ENCODE measurements at regions not wholly inside any gene's neighbourhood (a gene's known extent, or its start where the extent isn't known, plus 50 kb on each side); places are given as distances from the start of the nearest gene placed in this dataset.

DNA sequence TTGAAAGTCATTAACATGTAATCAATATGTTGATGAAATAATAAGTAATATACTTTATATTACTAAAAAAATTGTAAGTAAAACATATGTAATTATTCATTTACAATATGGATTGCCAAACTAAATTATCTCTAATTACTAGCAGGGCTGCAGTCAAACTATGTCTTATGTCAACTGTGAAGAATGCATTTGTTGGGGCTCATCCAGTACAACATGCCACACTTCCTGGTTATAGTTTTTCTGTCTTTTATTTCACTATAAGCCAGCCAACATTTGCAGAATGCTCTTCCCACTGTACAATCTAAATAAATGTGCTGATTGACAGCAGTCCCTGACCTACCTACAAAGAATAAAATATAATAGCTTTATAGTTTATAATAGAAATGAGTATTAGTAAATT is 975.4 kb upstream of the NDST4 start:
- Histone ChIP-seq H3K4me3 (no peak overlapping the region), H3K4me1 (no peaks in the 10 kb centered on the region), H3K27ac (no peak overlapping the region), H3K36me3 (no peaks in the 10 kb centered on the region), H3K9me3 (no peaks in the 10 kb centered on the region), H3K27me3 (no peaks in the 10 kb centered on the region)
- TF ChIP-seq, protein P1, sequence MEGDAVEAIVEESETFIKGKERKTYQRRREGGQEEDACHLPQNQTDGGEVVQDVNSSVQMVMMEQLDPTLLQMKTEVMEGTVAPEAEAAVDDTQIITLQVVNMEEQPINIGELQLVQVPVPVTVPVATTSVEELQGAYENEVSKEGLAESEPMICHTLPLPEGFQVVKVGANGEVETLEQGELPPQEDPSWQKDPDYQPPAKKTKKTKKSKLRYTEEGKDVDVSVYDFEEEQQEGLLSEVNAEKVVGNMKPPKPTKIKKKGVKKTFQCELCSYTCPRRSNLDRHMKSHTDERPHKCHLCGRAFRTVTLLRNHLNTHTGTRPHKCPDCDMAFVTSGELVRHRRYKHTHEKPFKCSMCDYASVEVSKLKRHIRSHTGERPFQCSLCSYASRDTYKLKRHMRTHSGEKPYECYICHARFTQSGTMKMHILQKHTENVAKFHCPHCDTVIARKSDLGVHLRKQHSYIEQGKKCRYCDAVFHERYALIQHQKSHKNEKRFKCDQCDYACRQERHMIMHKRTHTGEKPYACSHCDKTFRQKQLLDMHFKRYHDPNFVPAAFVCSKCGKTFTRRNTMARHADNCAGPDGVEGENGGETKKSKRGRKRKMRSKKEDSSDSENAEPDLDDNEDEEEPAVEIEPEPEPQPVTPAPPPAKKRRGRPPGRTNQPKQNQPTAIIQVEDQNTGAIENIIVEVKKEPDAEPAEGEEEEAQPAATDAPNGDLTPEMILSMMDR (IDR thresholded peaks at IDR 0.05), result no peak
- DNase-seq (ENCODE audit: low spot score), result no peak

DNA sequence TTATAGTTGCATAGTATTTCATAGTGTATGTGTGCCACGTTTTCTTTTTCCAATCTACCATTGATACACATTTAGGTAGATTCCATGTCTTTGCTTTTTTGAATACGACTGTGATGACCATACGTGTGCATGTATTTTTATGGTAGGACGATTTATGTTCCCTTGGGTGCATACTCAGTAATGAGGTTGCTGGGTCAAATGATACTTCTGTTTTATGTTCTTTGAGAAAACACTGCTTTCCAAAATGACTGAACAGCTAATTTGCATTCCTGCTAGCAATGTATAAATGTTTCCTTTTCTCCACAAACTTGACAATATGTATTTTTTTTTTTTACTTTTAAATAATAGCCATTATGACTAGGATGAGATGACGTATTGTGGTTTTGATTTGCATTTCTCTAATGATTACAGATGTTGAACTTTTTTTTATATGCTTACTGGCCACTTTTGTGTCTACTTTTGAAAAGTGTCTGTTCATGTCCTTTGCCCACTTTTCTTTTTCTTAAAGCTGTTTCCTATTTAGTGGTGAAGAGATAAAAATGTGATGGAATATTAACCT is 969.5 kb upstream of the NDST4 start:
- Histone ChIP-seq H3K36me3 (no peaks in the 10 kb centered on the region), H3K4me1 (no peaks in the 10 kb centered on the region), H3K27me3 (no peaks in the 10 kb centered on the region), H3K27ac (no peak overlapping the region), H3K9me3 (no peaks in the 10 kb centered on the region), H3K4me3 (no peak overlapping the region)
- DNase-seq (ENCODE audit: low spot score), result no peak
- TF ChIP-seq, protein P1 (IDR thresholded peaks at IDR 0.05), result no peak

DNA sequence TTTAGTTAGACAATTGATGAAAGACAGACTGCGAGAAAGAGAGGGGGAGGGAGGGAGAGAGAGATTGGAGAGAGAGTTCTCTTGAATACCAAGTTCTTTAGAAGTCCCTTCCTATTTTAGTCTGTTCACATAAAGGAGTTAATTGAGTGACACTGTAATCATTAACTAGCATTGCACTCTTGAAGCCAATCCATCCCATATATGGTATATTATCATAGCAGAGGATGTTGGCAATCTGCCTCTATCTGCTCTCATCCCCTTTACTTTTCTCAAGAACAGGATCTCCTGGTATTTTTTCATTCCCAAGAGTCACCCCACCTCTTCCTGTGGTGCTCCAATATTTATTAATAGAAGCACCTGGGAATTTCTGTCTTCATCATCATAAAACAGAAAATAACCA is 959.6 kb upstream of the NDST4 start:
- TF ChIP-seq, protein P1 (IDR thresholded peaks at IDR 0.05), result no peak
- no peaks in the 10 kb centered on the region for H3K4me1 ChIP-seq
- no peak overlapping the region for H3K27ac ChIP-seq
- no peak overlapping the region for H3K4me3 ChIP-seq
- no peaks in the 10 kb centered on the region for H3K36me3 ChIP-seq
- no peaks in the 10 kb centered on the region for H3K9me3 ChIP-seq
- H3K27me3 ChIP-seq, result no peaks in the 10 kb centered on the region
- DNase-seq (ENCODE audit: low spot score), result no peak

GRCh38 chr4:116070283-116070682 is 956.9 kb upstream of the NDST4 start:
- Histone ChIP-seq H3K27ac (no peak overlapping the region), H3K27me3 (no peaks in the 10 kb centered on the region), H3K9me3 (peaks cover 0 to 6% of the 10 kb centered on the region in 2 donors), H3K4me3 (no peak overlapping the region), H3K36me3 (no peaks in the 10 kb centered on the region), H3K4me1 (no peaks in the 10 kb centered on the region)
- TF ChIP-seq, protein P1 (IDR thresholded peaks at IDR 0.05), result no peak
- no peak for DNase-seq (ENCODE audit: low spot score)

DNA sequence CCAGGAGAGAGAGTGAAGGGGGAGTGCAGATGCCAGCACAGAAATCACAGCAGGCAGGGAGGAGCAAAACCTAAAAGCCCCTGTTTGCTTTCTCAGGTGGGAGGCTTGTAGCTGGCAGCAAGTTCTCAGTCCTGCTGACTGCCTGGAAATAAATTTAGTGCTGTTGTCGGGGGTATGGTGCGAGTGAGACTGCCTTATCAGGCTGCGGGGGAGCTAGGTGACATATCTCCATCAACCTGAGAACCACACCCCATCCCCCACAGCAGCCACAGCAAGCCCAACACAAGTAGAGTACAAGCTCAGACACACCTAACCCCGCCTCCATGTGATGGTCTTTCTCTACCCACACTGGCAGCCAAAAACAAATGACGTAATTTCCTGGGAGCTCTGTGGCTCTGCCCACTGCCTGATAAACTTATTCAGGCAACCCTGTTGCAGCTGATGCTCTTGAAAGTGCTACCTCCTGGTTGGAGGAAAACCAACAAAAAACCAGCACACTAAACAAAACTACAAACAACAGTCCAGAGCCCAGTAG is 953.4 kb upstream of the NDST4 start:
- peaks cover 0 to 6% of the 10 kb centered on the region in 2 donors for H3K9me3 ChIP-seq

More for the DNA sequence above, 953.4 kb upstream of the NDST4 start:
- TF ChIP-seq, protein P1 (IDR thresholded peaks at IDR 0.05), result no peak
- H3K4me1 ChIP-seq, result no peaks in the 10 kb centered on the region
- no peak for DNase-seq (ENCODE audit: low spot score)
- no peaks in the 10 kb centered on the region for H3K27me3 ChIP-seq
- H3K4me3 ChIP-seq, result no peak overlapping the region
- H3K27ac ChIP-seq, result no peak overlapping the region
- H3K36me3 ChIP-seq, result no peaks in the 10 kb centered on the region

Measured in right atrium auricular region (tissue), 2 donors.